ENCODE measurements at regions not wholly inside any gene's neighbourhood (a gene's known extent, or its start where the extent isn't known, plus 50 kb on each side); places are given as distances from the start of the nearest gene placed in this dataset.
A peak's percentile ranks its signal among the peaks of the same experiment; 100 is the strongest.

DNA sequence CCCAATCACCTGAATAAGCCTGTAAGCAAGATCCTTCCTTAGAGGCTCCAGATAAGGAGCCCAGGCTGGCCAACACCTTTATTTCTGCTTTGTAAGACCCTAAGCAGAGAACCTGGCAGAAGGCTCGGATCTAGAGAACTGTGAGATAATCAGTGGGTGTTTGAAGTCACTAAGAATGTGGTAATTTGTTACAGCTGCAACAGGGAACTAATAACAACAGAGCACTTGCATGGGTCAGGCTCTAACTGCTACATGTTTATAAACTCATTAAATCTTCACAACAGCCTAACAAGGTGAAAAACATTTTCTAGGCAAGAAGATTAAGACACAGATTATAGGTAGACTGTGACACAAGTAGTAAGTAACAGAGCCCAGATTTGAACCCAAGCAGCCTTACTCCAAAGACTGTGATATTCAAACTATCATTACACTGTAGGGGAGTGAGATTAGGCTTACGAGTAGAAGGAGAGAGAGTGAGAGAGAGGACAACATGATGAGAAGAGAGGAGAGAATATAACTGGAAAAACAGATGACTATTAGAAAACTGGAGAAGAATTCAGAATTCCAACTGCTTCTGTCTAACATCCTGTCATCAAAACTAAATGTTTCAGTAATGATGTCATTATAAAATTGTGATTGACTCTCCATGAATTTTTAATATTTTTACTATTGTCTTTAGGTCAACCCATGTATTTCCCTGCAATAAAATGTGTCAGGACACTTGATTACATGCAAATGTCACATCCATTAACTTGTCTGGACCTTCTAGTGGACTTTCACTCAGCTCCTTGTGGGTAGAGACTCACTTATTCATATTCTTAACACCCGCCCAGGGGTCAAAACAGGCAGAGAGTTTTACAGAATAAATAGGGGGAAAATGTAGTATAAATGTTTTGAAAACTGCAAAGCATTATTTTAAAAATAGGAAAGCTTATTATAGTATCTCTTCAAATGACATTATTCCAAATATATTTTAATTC lies 290.9 kb upstream of the RGMB start:
- Histone ChIP-seq H3K4me3 (ENCODE audit: low read depth in 1 of 3, low read length in 3 of 3) (no peak overlapping the region), H3K4me1 (ENCODE audit: control insufficient read depth in 3 of 3, insufficient read depth in 2 of 3, low read depth in 1 of 3, low read length in 2 of 3) (no peaks in the 10 kb centered on the region), H3K36me3 (ENCODE audit: control insufficient read depth in 3 of 3, insufficient read depth in 2 of 3, low read depth in 1 of 3, low read length in 3 of 3) (no peaks in the 10 kb centered on the region), H3K9me3 (ENCODE audit: control insufficient read depth in 2 of 2, insufficient read depth in 1 of 2, low read depth in 1 of 2, low read length in 1 of 2) (no peaks in the 10 kb centered on the region), H3K27ac (ENCODE audit: low read depth in 1 of 3, low read length in 2 of 3) (no peak overlapping the region), H3K27me3 (ENCODE audit: control insufficient read depth in 3 of 3, insufficient read depth in 3 of 3, low read length in 3 of 3) (no peaks in the 10 kb centered on the region)
- no peak for FAIRE-seq
- WGBS, 3 donors, result 68 to 75% (median 72%) methylated on average over 3 of the region's 3 CpGs
- no peak for DNase-seq

- no peak for DNase-seq
- 78 to 81% (median 79%) methylated on average over 1 of the region's 1 CpG for WGBS, 3 donors
These were observed 290.2 kb upstream of the RGMB start for GRCh38 chr5:98483301-98483685.

DNA sequence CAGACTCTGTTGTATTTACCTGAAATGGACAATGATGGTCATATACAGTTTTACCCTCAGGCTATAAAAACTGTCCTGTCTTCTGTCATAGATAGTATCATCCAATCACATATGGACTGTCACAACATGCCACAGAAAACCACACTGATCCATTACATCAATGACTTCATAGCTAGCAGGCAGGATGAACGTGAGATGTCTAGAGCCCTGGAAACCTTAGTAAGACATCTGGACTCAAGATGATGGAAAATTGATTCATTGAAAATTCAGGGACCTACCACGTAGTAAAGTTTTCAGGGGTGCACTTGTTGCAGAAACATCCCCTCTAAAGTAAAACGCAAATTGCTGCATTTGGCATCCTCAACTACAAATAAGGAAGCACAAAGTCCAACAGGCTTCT lies 284.4 kb upstream of the RGMB start:
- H3K4me1 ChIP-seq (ENCODE audit: control insufficient read depth in 3 of 3, insufficient read depth in 2 of 3, low read depth in 1 of 3, low read length in 2 of 3), result no peaks in the 10 kb centered on the region
- H3K27me3 ChIP-seq (ENCODE audit: control insufficient read depth in 3 of 3, insufficient read depth in 3 of 3, low read length in 3 of 3), result no peaks in the 10 kb centered on the region
- peaks cover 0 to 5% of the 10 kb centered on the region in 2 donors for H3K9me3 ChIP-seq (ENCODE audit: control insufficient read depth in 2 of 2, insufficient read depth in 1 of 2, low read depth in 1 of 2, low read length in 1 of 2)
- H3K4me3 ChIP-seq (ENCODE audit: low read depth in 1 of 3, low read length in 3 of 3), result no peak overlapping the region
- FAIRE-seq (no peak), DNase-seq (no peak)
- H3K36me3 ChIP-seq (ENCODE audit: control insufficient read depth in 3 of 3, insufficient read depth in 2 of 3, low read depth in 1 of 3, low read length in 3 of 3), result no peaks in the 10 kb centered on the region
- WGBS, 3 donors, result 72 to 82% (median 82%) methylated on average over 3 of the region's 3 CpGs
- H3K27ac ChIP-seq (ENCODE audit: low read depth in 1 of 3, low read length in 2 of 3), result no peak overlapping the region

More at GRCh38 chr5:98483301-98483685, 290.2 kb upstream of the RGMB start:
- no peaks in the 10 kb centered on the region for H3K36me3 ChIP-seq (ENCODE audit: control insufficient read depth in 3 of 3, insufficient read depth in 2 of 3, low read depth in 1 of 3, low read length in 3 of 3)
- no peak overlapping the region for H3K4me3 ChIP-seq (ENCODE audit: low read depth in 1 of 3, low read length in 3 of 3)
- H3K9me3 ChIP-seq (ENCODE audit: control insufficient read depth in 2 of 2, insufficient read depth in 1 of 2, low read depth in 1 of 2, low read length in 1 of 2), result no peaks in the 10 kb centered on the region
- FAIRE-seq, result no peak
- H3K4me1 ChIP-seq (ENCODE audit: control insufficient read depth in 3 of 3, insufficient read depth in 2 of 3, low read depth in 1 of 3, low read length in 2 of 3), result no peaks in the 10 kb centered on the region
- H3K27me3 ChIP-seq (ENCODE audit: control insufficient read depth in 3 of 3, insufficient read depth in 3 of 3, low read length in 3 of 3), result no peaks in the 10 kb centered on the region
- H3K27ac ChIP-seq (ENCODE audit: low read depth in 1 of 3, low read length in 2 of 3), result no peak overlapping the region

DNA sequence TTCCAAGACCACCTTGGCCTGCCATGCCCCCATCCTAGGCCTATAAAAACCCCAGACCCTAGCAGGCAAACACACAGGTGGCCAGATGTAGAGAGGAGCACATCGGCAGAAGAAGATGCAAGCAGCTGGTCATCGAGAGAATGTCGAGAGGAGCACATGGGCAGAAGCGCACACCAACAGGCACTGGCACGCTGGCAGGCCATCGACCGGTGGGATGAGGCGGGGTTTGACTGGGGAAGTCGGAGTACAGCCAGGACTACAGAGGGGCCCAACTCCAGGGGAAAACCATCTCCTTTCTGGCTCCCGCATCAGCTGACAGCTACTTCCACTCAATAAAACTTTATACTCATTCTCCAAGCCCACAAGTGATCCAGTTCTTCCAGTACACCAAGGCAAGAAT lies 283.1 kb upstream of the RGMB start:
- FAIRE-seq, result no peak
- Histone ChIP-seq H3K27me3 (ENCODE audit: control insufficient read depth in 3 of 3, insufficient read depth in 3 of 3, low read length in 3 of 3) (no peaks in the 10 kb centered on the region), H3K4me3 (ENCODE audit: low read depth in 1 of 3, low read length in 3 of 3) (no peak overlapping the region), H3K36me3 (ENCODE audit: control insufficient read depth in 3 of 3, insufficient read depth in 2 of 3, low read depth in 1 of 3, low read length in 3 of 3) (no peaks in the 10 kb centered on the region), H3K9me3 (ENCODE audit: control insufficient read depth in 2 of 2, insufficient read depth in 1 of 2, low read depth in 1 of 2, low read length in 1 of 2) (peaks cover 0 to 5% of the 10 kb centered on the region in 2 donors), H3K4me1 (ENCODE audit: control insufficient read depth in 3 of 3, insufficient read depth in 2 of 3, low read depth in 1 of 3, low read length in 2 of 3) (no peaks in the 10 kb centered on the region), H3K27ac (ENCODE audit: low read depth in 1 of 3, low read length in 2 of 3) (no peak overlapping the region)
- no peak for DNase-seq
- WGBS, 3 donors, result 96 to 100% (median 97%) methylated on average over 10 of the region's 10 CpGs

DNA sequence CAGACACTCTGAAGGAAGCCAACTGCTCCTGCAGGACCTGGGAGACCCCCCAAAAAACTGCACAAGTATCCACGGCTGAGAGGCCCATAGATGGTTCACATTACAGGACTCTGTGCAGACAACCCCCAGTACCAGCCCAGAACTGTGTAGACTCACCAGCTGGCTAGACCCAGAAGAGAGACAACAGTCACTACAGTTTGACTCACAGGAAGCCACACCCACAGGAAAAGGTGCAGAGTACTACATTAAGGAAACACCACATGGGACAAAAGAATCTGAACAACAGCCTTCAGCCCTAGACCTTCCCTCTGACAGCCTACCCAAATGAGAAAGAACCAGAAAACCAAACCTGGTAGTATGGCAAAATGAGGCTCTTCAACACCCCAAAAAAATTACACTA lies 281.2 kb upstream of the RGMB start:
- WGBS, 3 donors, result 86 to 100% (median 95%) methylated on average over 1 of the region's 1 CpG
- Histone ChIP-seq H3K4me1 (ENCODE audit: control insufficient read depth in 3 of 3, insufficient read depth in 2 of 3, low read depth in 1 of 3, low read length in 2 of 3) (no peaks in the 10 kb centered on the region), H3K9me3 (ENCODE audit: control insufficient read depth in 2 of 2, insufficient read depth in 1 of 2, low read depth in 1 of 2, low read length in 1 of 2) (peaks cover 0 to 5% of the 10 kb centered on the region in 2 donors), H3K36me3 (ENCODE audit: control insufficient read depth in 3 of 3, insufficient read depth in 2 of 3, low read depth in 1 of 3, low read length in 3 of 3) (no peaks in the 10 kb centered on the region), H3K27ac (ENCODE audit: low read depth in 1 of 3, low read length in 2 of 3) (no peak overlapping the region), H3K27me3 (ENCODE audit: control insufficient read depth in 3 of 3, insufficient read depth in 3 of 3, low read length in 3 of 3) (no peaks in the 10 kb centered on the region), H3K4me3 (ENCODE audit: low read depth in 1 of 3, low read length in 3 of 3) (no peak overlapping the region)
- FAIRE-seq (no peak), DNase-seq (no peak)

GRCh38 chr5:98497418-98497817 lies 276.0 kb upstream of the RGMB start:
- no peaks in the 10 kb centered on the region for H3K27me3 ChIP-seq (ENCODE audit: control insufficient read depth in 3 of 3, insufficient read depth in 3 of 3, low read length in 3 of 3)
- no peaks in the 10 kb centered on the region for H3K9me3 ChIP-seq (ENCODE audit: control insufficient read depth in 2 of 2, insufficient read depth in 1 of 2, low read depth in 1 of 2, low read length in 1 of 2)
- no peak for DNase-seq
- H3K4me1 ChIP-seq (ENCODE audit: control insufficient read depth in 3 of 3, insufficient read depth in 2 of 3, low read depth in 1 of 3, low read length in 2 of 3), result no peaks in the 10 kb centered on the region
- FAIRE-seq, result no peak
- WGBS, 3 donors, result 21 to 40% (median 26%) methylated on average over 1 of the region's 1 CpG
- H3K36me3 ChIP-seq (ENCODE audit: control insufficient read depth in 3 of 3, insufficient read depth in 2 of 3, low read depth in 1 of 3, low read length in 3 of 3), result no peaks in the 10 kb centered on the region
- H3K27ac ChIP-seq (ENCODE audit: low read depth in 1 of 3, low read length in 2 of 3), result peak overlapping the region in 1 of 3 donors; percentile 17
- no peak overlapping the region for H3K4me3 ChIP-seq (ENCODE audit: low read depth in 1 of 3, low read length in 3 of 3)

- H3K27me3 ChIP-seq (ENCODE audit: control insufficient read depth in 3 of 3, insufficient read depth in 3 of 3, low read length in 3 of 3), result no peaks in the 10 kb centered on the region
- H3K4me3 ChIP-seq (ENCODE audit: low read depth in 1 of 3, low read length in 3 of 3), result no peak overlapping the region
- 10 to 51% (median 23%) methylated on average over 2 of the region's 2 CpGs for WGBS, 3 donors
- no peaks in the 10 kb centered on the region for H3K9me3 ChIP-seq (ENCODE audit: control insufficient read depth in 2 of 2, insufficient read depth in 1 of 2, low read depth in 1 of 2, low read length in 1 of 2)
- H3K27ac ChIP-seq (ENCODE audit: low read depth in 1 of 3, low read length in 2 of 3), result no peak overlapping the region
- H3K36me3 ChIP-seq (ENCODE audit: control insufficient read depth in 3 of 3, insufficient read depth in 2 of 3, low read depth in 1 of 3, low read length in 3 of 3), result no peaks in the 10 kb centered on the region
- no peaks in the 10 kb centered on the region for H3K4me1 ChIP-seq (ENCODE audit: control insufficient read depth in 3 of 3, insufficient read depth in 2 of 3, low read depth in 1 of 3, low read length in 2 of 3)
- DNase-seq, result peak in 1 of 2 donors; percentile 44
- no peak for FAIRE-seq
These were observed 275.4 kb upstream of the RGMB start for GRCh38 chr5:98498028-98498427.

- Histone ChIP-seq H3K27ac (ENCODE audit: low read depth in 1 of 3, low read length in 2 of 3) (no peak overlapping the region), H3K4me1 (ENCODE audit: control insufficient read depth in 3 of 3, insufficient read depth in 2 of 3, low read depth in 1 of 3, low read length in 2 of 3) (peaks cover 0 to 3% (median 3%) of the 10 kb centered on the region in 3 donors), H3K27me3 (ENCODE audit: control insufficient read depth in 3 of 3, insufficient read depth in 3 of 3, low read length in 3 of 3) (no peaks in the 10 kb centered on the region), H3K9me3 (ENCODE audit: control insufficient read depth in 2 of 2, insufficient read depth in 1 of 2, low read depth in 1 of 2, low read length in 1 of 2) (no peaks in the 10 kb centered on the region), H3K36me3 (ENCODE audit: control insufficient read depth in 3 of 3, insufficient read depth in 2 of 3, low read depth in 1 of 3, low read length in 3 of 3) (no peaks in the 10 kb centered on the region), H3K4me3 (ENCODE audit: low read depth in 1 of 3, low read length in 3 of 3) (no peak overlapping the region)
- FAIRE-seq, result no peak
- 27 to 34% (median 33%) methylated on average over 1 of the region's 1 CpG for WGBS, 3 donors
- DNase-seq, result no peak
These were observed 273.6 kb upstream of the RGMB start for GRCh38 chr5:98499892-98500291.
